ENCODE measurements at regions not wholly inside any gene's neighbourhood (a gene's known extent, or its start where the extent isn't known, plus 50 kb on each side); places are given as distances from the start of the nearest gene placed in this dataset.

DNA sequence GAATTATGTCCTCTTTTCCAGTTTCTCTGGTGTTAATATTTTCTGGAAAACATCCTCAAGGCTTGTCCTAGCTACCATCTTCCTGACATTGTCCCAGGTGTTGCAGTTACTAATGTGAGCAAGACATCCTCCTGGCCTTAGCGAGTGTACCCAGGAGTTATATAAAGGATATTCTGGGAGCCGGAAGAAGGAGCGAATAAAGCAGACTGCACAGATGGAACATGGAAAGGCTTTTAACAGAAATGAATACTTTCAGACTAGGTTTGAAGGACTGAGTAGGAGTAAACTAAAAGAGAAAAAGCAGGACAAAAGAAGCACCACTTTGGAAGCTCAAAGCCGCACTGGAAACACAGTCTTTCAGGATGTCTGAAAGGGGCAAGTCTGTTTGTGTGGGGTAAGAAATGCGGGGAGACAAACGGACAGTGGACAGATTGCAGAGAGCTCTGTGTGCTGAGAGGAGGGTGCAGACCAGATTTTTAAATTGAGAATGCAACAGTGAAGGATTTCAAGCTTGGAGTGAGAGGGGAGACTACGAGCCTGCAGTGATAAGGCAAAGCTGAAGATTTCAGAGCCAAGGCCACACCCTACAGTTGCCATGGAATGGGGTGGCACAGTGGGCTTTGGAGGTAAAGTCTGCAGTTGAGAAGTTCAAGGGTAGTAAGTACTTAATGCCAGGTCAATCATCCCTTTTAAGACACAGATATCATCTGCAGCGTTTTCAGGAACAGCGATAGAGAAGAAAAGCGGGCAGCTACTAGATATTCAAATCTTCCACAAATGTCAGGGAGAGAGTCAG is 94.1 kb upstream of the TAF11L2 start:
- Histone ChIP-seq H3K4me1 (peaks cover 0 to 36% (median 12%) of the 10 kb centered on the region in 6 donors), H3K27me3 (replicated peaks in 1 of 7) (no peaks in the 10 kb centered on the region), H3K27ac (no peak overlapping the region), H3K9me3 (no peaks in the 10 kb centered on the region), H3K36me3 (no peaks in the 10 kb centered on the region), H3K4me3 (no peak overlapping the region)
- TF ChIP-seq POLR2AphosphoS5 (IDR thresholded peaks at IDR 0.05) = no peak
- TF ChIP-seq, protein P1, sequence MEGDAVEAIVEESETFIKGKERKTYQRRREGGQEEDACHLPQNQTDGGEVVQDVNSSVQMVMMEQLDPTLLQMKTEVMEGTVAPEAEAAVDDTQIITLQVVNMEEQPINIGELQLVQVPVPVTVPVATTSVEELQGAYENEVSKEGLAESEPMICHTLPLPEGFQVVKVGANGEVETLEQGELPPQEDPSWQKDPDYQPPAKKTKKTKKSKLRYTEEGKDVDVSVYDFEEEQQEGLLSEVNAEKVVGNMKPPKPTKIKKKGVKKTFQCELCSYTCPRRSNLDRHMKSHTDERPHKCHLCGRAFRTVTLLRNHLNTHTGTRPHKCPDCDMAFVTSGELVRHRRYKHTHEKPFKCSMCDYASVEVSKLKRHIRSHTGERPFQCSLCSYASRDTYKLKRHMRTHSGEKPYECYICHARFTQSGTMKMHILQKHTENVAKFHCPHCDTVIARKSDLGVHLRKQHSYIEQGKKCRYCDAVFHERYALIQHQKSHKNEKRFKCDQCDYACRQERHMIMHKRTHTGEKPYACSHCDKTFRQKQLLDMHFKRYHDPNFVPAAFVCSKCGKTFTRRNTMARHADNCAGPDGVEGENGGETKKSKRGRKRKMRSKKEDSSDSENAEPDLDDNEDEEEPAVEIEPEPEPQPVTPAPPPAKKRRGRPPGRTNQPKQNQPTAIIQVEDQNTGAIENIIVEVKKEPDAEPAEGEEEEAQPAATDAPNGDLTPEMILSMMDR (IDR thresholded peaks at IDR 0.05 in 8 of 11, conservative IDR thresholded peaks at IDR 0.05 in 3 of 11) = no peak
- no peak for TF ChIP-seq POLR2A (IDR thresholded peaks at IDR 0.05)
- no peak for DNase-seq
- WGBS, 5 donors = 71 to 75% (median 71%) methylated on average over 10 of the region's 10 CpGs
- intact Hi-C loops (cut with DNase I; ENCODE audit: low total_unique reads) = no loop called here

DNA sequence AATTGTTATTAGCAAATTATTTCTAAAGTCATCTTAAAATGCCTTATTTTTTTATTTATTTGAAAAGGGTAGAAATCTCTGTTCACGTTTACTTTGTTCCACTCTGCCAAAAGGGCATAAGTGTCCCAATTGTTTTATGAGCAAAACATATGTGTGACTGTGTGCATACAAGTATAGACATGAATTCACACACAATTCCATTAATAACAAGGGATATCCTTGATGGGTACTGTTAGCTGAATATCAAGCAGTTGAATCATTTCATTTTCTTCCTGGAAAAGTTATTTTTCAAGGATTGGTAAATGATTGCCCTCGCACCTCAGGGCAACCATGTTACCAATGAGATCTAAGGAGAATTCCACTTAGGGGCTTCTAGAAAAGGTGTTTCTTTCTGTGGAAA is 92.1 kb upstream of the TAF11L2 start:
- TF ChIP-seq, protein P1 (IDR thresholded peaks at IDR 0.05 in 8 of 11, conservative IDR thresholded peaks at IDR 0.05 in 3 of 11) = no peak
- TF ChIP-seq POLR2A (IDR thresholded peaks at IDR 0.05) = no peak
- TF ChIP-seq POLR2AphosphoS5 (IDR thresholded peaks at IDR 0.05) = no peak
- WGBS, 5 donors = 85 to 96% (median 90%) methylated on average over 2 of the region's 2 CpGs

DNA sequence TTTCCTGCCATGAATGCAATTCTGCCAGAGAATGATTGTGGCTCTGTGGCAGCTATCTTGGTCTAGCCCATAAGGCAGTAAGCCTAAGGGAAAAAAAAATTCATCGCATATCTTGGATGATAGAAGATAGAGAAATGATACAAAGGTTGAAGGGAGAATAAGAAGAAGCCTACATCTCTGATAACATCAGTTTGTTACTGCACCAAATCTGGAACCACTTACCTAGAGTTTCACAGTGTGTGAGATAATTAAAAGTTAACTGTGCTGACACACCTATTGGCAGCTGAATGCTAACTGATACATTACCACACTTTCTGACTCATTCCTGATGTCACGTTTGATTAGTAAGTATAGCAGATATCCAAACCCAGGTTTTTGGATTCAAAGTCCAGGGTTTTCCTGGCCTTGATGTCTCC is 91.6 kb upstream of the TAF11L2 start:
- TF ChIP-seq POLR2A (IDR thresholded peaks at IDR 0.05) (no peak), POLR2AphosphoS5 (IDR thresholded peaks at IDR 0.05) (no peak)
- TF ChIP-seq, protein P1 (IDR thresholded peaks at IDR 0.05 in 8 of 11, conservative IDR thresholded peaks at IDR 0.05 in 3 of 11) = no peak
- intact Hi-C loops (cut with DNase I; ENCODE audit: low total_unique reads) = no loop called here
- no peak overlapping the region for H3K4me3 ChIP-seq
- peaks cover 0 to 12% (median under 1%) of the 10 kb centered on the region in 6 donors for H3K4me1 ChIP-seq
- H3K9me3 ChIP-seq = no peaks in the 10 kb centered on the region
- no peaks in the 10 kb centered on the region for H3K36me3 ChIP-seq
- H3K27me3 ChIP-seq (replicated peaks in 1 of 7) = no peaks in the 10 kb centered on the region
- WGBS, 5 donors = 76 to 87% (median 84%) methylated on average over 2 of the region's 2 CpGs
- no peak for DNase-seq
- H3K27ac ChIP-seq = no peak overlapping the region

More for the DNA sequence above, 92.1 kb upstream of the TAF11L2 start:
- no peak for DNase-seq
- intact Hi-C loops (cut with DNase I; ENCODE audit: low total_unique reads) = no loop called here
- Histone ChIP-seq H3K27ac (no peak overlapping the region), H3K4me3 (no peak overlapping the region), H3K27me3 (replicated peaks in 1 of 7) (no peaks in the 10 kb centered on the region), H3K9me3 (no peaks in the 10 kb centered on the region), H3K36me3 (no peaks in the 10 kb centered on the region), H3K4me1 (peaks cover 0 to 15% (median 3%) of the 10 kb centered on the region in 6 donors)
